Fibroblast of mammary gland (primary cell): ENCODE measurements at regions not wholly inside any gene's neighbourhood (a gene's known extent, or its start where the extent isn't known, plus 50 kb on each side); places are given as distances from the start of the nearest gene placed in this dataset.

Experiments used
- DNase-seq: peaks from one replicate; pipeline ENCODE4 v3.0.0-alpha.2; 2010; ENCODE audit warnings: low read depth
- H3K4me3 ChIP-seq: 2 replicates; pipeline ENCODE4 v1.5.1; 2011; ENCODE audit warnings: low read depth, mild to moderate bottlenecking, low read length, moderate library complexity; ENCODE audit not compliant: control insufficient read depth
- CTCF ChIP-seq: conservative IDR thresholded peaks from 2 replicates; pipeline ENCODE4 v1.5.1; 2011; ENCODE audit warnings: low read depth, low read length, inconsistent platforms; ENCODE audit not compliant: control insufficient read depth, insufficient read depth

GRCh38 chr3:59565125-59565524 lies 515.3 kb upstream of the CFAP20DC start:
- no peak overlapping the region for H3K4me3 ChIP-seq
- no peak for DNase-seq
- no peak for TF ChIP-seq CTCF

GRCh38 chr3:59563966-59564365 lies 514.1 kb upstream of the CFAP20DC start:
- no peak overlapping the region for H3K4me3 ChIP-seq
- DNase-seq: peak; percentile 23
- no peak for TF ChIP-seq CTCF

GRCh38 chr3:59563072-59563605 lies 513.3 kb upstream of the CFAP20DC start:
- no peak for TF ChIP-seq CTCF
- DNase-seq: peak; percentile 85
- H3K4me3 ChIP-seq: no peak overlapping the region

- no peak for TF ChIP-seq CTCF
- peak; percentile 99 for DNase-seq
- H3K4me3 ChIP-seq: no peak overlapping the region
These were observed 510.1 kb upstream of the CFAP20DC start for GRCh38 chr3:59559721-59560435.

- no peak overlapping the region for H3K4me3 ChIP-seq
- DNase-seq: no peak
- TF ChIP-seq CTCF: no peak
These were observed 509.3 kb upstream of the CFAP20DC start for GRCh38 chr3:59558906-59559720.

- peak; percentile 72 for DNase-seq
- no peak overlapping the region for H3K4me3 ChIP-seq
- no peak for TF ChIP-seq CTCF
These were observed 505.9 kb upstream of the CFAP20DC start for GRCh38 chr3:59555593-59556315.
